ENCODE measurements at regions not wholly inside any gene's neighbourhood (a gene's known extent, or its start where the extent isn't known, plus 50 kb on each side); places are given as distances from the start of the nearest gene placed in this dataset.

DNA sequence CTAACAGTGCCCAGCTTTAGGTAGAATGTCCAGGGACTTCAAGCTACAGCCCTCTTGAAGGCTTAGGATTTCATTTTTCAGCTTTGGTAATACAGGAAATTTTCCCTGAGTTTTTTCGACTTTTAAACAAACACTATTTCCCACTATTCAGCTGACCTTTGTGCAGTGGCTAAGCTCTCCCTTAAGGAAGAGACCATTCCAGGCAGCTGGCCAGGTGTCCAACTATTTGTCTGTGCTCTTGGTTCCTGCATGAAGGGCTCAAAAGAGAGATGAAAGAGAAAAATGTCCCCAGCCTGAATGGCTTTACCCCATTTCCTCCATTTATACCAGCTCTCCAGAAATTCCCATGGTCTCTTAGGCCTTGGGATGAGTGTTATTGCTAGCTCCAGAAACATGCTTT, 111.9 kb upstream of the KLF8 start:
- TF ChIP-seq, protein P1, sequence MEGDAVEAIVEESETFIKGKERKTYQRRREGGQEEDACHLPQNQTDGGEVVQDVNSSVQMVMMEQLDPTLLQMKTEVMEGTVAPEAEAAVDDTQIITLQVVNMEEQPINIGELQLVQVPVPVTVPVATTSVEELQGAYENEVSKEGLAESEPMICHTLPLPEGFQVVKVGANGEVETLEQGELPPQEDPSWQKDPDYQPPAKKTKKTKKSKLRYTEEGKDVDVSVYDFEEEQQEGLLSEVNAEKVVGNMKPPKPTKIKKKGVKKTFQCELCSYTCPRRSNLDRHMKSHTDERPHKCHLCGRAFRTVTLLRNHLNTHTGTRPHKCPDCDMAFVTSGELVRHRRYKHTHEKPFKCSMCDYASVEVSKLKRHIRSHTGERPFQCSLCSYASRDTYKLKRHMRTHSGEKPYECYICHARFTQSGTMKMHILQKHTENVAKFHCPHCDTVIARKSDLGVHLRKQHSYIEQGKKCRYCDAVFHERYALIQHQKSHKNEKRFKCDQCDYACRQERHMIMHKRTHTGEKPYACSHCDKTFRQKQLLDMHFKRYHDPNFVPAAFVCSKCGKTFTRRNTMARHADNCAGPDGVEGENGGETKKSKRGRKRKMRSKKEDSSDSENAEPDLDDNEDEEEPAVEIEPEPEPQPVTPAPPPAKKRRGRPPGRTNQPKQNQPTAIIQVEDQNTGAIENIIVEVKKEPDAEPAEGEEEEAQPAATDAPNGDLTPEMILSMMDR (IDR thresholded peaks at IDR 0.05) = no peak
- no peak for TF ChIP-seq POLR2A (IDR thresholded peaks at IDR 0.05)

Data from right lobe of liver (tissue), 4 donors.